Fibroblast of lung (primary cell): ENCODE measurements at regions not wholly inside any gene's neighbourhood (a gene's known extent, or its start where the extent isn't known, plus 50 kb on each side); places are given as distances from the start of the nearest gene placed in this dataset.

ENCODE experiments used
- DNase-seq, 2 donors: peaks; one replicate each; pipeline versions ENCODE4 v3.0.0 to v3.0.0-alpha.2; 2010; ENCODE audit warnings: low read depth in 2 of 2
- H2AFZ ChIP-seq: 2 replicates; pipeline ENCODE4 v1.5.1; 2012; ENCODE audit warnings: low read length, control low read depth, inconsistent platforms
- H3K27ac ChIP-seq: 2 replicates; pipeline ENCODE4 v1.5.1; 2011; ENCODE audit warnings: low read length, control low read depth; ENCODE audit not compliant: insufficient read depth
- H3K27me3 ChIP-seq: 2 replicates; pipeline ENCODE4 v1.5.1; 2011; ENCODE audit warnings: mild to moderate bottlenecking, low read length; ENCODE audit not compliant: control insufficient read depth, insufficient read depth
- H3K36me3 ChIP-seq: 2 replicates; pipeline ENCODE4 v1.5.1; 2011; ENCODE audit warnings: low read length; ENCODE audit not compliant: control insufficient read depth, insufficient read depth
- H3K4me1 ChIP-seq: 2 replicates; pipeline ENCODE4 v1.5.1; 2011; ENCODE audit warnings: low read length; ENCODE audit not compliant: control insufficient read depth, insufficient read depth; ENCODE audit errors: extremely low read depth
- H3K4me2 ChIP-seq: 2 replicates; pipeline ENCODE4 v1.5.1; 2011; ENCODE audit warnings: low read length, control low read depth; ENCODE audit not compliant: insufficient read depth; ENCODE audit errors: extremely low read depth
- H3K4me3 ChIP-seq, 4 experiments: fragments of 200-600 bp in 1 of 4; sonication (generic) in 1 of 4; replicated peaks in 1 of 4; 2 replicates each; pipeline ENCODE4 v1.5.1; 2011 to 2016; ENCODE audit warnings: low read length in 4 of 4, low read depth in 3 of 4, mild to moderate bottlenecking in 3 of 4, control low read depth in 2 of 4, inconsistent platforms in 1 of 4, mixed read lengths in 1 of 4; ENCODE audit not compliant: insufficient read depth in 1 of 4; ENCODE audit errors: control extremely low read depth in 1 of 4
- H3K79me2 ChIP-seq: 2 replicates; pipeline ENCODE4 v1.5.1; 2012; ENCODE audit warnings: mild to moderate bottlenecking, low read length, inconsistent platforms; ENCODE audit not compliant: control insufficient read depth, insufficient read depth
- H3K9ac ChIP-seq: 2 replicates; pipeline ENCODE4 v1.5.1; 2011; ENCODE audit warnings: mild to moderate bottlenecking, low read length, control low read depth; ENCODE audit not compliant: insufficient read depth
- H3K9me3 ChIP-seq: 2 replicates; pipeline ENCODE4 v1.5.1; 2012; ENCODE audit warnings: low read depth, low read length; ENCODE audit not compliant: control insufficient read depth, insufficient read depth
- H4K20me1 ChIP-seq: 2 replicates; pipeline ENCODE4 v1.5.1; 2011; ENCODE audit warnings: low read length; ENCODE audit not compliant: control insufficient read depth, insufficient read depth; ENCODE audit errors: extremely low read depth
- EZH2 ChIP-seq: IDR thresholded peaks from 2 replicates; pipeline ENCODE4 v1.5.1; 2012; ENCODE audit warnings: low read length, control low read depth, mild to moderate bottlenecking; ENCODE audit errors: missing control alignments
- TF ChIP-seq, protein P1 (sequence below), 2 donors: IDR thresholded peaks in 1 of 2; conservative IDR thresholded peaks in 1 of 2; 1 replicate in 1 of 2; 2 replicates in 1 of 2; pipeline ENCODE4 v1.5.1; 2011 to 2012; ENCODE audit warnings: low read length in 2 of 2, control low read depth in 1 of 2, inconsistent platforms in 1 of 2, low read depth in 1 of 2, mild to moderate bottlenecking in 1 of 2

DNA sequence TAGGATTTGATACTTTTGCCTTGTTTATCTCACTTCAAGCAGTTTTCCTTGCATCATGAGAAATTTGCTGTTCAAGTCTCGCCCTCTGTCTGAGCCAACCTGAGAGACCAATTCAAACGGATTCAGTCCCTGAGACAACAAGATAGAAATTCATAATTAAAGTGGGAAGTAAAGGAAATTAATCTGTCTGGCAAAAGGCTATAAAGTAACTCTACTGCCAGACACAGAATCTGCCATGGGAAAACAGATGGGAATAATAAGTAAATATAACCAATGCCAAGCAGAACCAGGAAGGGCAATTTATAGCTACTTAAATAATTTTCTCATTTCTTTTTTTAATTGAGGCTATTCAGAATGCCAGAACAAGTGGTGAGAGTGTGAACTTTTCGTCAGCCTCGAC is 239.6 kb downstream of the TFAP2C start:
- no peaks in the 10 kb centered on the region for H3K36me3 ChIP-seq
- H2AFZ ChIP-seq, result no peak overlapping the region
- no peak overlapping the region for H3K4me3 ChIP-seq
- no peak for TF ChIP-seq EZH2
- H3K79me2 ChIP-seq, result no peaks in the 10 kb centered on the region
- no peak overlapping the region for H3K27ac ChIP-seq
- H3K9me3 ChIP-seq, result no peaks in the 10 kb centered on the region
- no peaks in the 10 kb centered on the region for H3K27me3 ChIP-seq
- H3K4me2 ChIP-seq, result no peak overlapping the region
- no peak for DNase-seq
- H3K4me1 ChIP-seq, result no peaks in the 10 kb centered on the region
- H3K9ac ChIP-seq, result no peak overlapping the region
- H4K20me1 ChIP-seq, result no peaks in the 10 kb centered on the region

- no peak overlapping the region for H3K4me2 ChIP-seq
- no peaks in the 10 kb centered on the region for H3K79me2 ChIP-seq
- H3K27ac ChIP-seq, result no peak overlapping the region
- H3K9me3 ChIP-seq, result no peaks in the 10 kb centered on the region
- no peaks in the 10 kb centered on the region for H3K27me3 ChIP-seq
- no peaks in the 10 kb centered on the region for H3K4me1 ChIP-seq
- no peak overlapping the region for H3K9ac ChIP-seq
- TF ChIP-seq, protein P1, sequence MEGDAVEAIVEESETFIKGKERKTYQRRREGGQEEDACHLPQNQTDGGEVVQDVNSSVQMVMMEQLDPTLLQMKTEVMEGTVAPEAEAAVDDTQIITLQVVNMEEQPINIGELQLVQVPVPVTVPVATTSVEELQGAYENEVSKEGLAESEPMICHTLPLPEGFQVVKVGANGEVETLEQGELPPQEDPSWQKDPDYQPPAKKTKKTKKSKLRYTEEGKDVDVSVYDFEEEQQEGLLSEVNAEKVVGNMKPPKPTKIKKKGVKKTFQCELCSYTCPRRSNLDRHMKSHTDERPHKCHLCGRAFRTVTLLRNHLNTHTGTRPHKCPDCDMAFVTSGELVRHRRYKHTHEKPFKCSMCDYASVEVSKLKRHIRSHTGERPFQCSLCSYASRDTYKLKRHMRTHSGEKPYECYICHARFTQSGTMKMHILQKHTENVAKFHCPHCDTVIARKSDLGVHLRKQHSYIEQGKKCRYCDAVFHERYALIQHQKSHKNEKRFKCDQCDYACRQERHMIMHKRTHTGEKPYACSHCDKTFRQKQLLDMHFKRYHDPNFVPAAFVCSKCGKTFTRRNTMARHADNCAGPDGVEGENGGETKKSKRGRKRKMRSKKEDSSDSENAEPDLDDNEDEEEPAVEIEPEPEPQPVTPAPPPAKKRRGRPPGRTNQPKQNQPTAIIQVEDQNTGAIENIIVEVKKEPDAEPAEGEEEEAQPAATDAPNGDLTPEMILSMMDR (conservative IDR thresholded peaks at IDR 0.05 in 1 of 2, IDR thresholded peaks at IDR 0.05 in 1 of 2; ENCODE audit: low read depth in 1 of 2, low read length in 2 of 2), result no peak
- TF ChIP-seq EZH2, result no peak
- H4K20me1 ChIP-seq, result no peaks in the 10 kb centered on the region
- DNase-seq, result no peak
- H2AFZ ChIP-seq, result no peak overlapping the region
- no peaks in the 10 kb centered on the region for H3K36me3 ChIP-seq
- no peak overlapping the region for H3K4me3 ChIP-seq
Measured at GRCh38 chr20:56870271-56870670, 241.2 kb downstream of the TFAP2C start.

- no peak overlapping the region for H3K9ac ChIP-seq
- H3K27me3 ChIP-seq, result no peaks in the 10 kb centered on the region
- H3K4me2 ChIP-seq, result no peak overlapping the region
- no peak overlapping the region for H3K4me3 ChIP-seq
- TF ChIP-seq, protein P1 (conservative IDR thresholded peaks at IDR 0.05 in 1 of 2, IDR thresholded peaks at IDR 0.05 in 1 of 2; ENCODE audit: low read depth in 1 of 2, low read length in 2 of 2), result no peak
- no peak for TF ChIP-seq EZH2
- H3K79me2 ChIP-seq, result no peaks in the 10 kb centered on the region
- H3K27ac ChIP-seq, result no peak overlapping the region
- no peaks in the 10 kb centered on the region for H4K20me1 ChIP-seq
- H3K4me1 ChIP-seq, result no peaks in the 10 kb centered on the region
- no peak for DNase-seq
- H2AFZ ChIP-seq, result no peak overlapping the region
- H3K36me3 ChIP-seq, result no peaks in the 10 kb centered on the region
- H3K9me3 ChIP-seq, result no peaks in the 10 kb centered on the region
Measured at GRCh38 chr20:56871691-56872090, 242.6 kb downstream of the TFAP2C start.
